ENCODE measurements at regions not wholly inside any gene's neighbourhood (a gene's known extent, or its start where the extent isn't known, plus 50 kb on each side); places are given as distances from the start of the nearest gene placed in this dataset.

DNA sequence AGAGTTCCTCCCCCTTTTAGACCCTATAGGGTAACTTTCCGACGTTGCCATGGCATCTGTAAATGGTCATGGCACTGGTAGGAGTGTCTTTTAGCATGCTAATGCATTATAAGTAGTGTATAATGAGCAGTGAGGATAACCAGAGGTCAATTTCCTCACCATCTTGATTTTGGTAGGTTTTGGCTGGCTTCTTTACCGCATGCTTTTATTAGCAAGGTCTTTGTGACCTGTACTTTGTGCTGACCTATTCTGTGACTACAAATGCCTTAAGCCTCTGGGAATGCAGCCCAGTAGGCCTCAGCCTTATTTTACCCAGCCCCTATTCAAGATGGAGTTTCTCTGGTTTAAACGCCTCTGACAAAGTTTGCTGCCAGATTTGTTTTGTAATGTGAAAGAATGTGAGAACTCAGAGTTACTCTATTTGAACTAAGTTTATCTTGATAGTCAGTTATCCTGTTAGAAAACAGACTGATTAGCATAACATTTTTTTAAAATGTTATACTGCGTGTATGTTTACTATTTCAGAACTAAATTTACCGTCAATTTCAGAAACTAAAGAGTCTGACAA, 111.3 kb upstream of the PRSS16 start:
- POLR2A ChIA-PET (ENCODE audit: unreplicated experiment), result no interaction called here
- dilution Hi-C loops (cut with HindIII; ENCODE audit: low sequenced_read_pairs, unreplicated experiment), result loop anchor here (25.0 kb wide), 1 partner anchor 751 kb away; a partner anchor contains a TSS
- no peaks in the 10 kb centered on the region for H3K36me3 ChIP-seq (ENCODE audit: control insufficient read depth, insufficient read depth, low read length)

More for the DNA sequence above, 111.3 kb upstream of the PRSS16 start:
- Histone ChIP-seq H3K9me1 (ENCODE audit: insufficient read depth, low read length) (no peaks in the 10 kb centered on the region), H3K4me1 (ENCODE audit: control insufficient read depth, insufficient read depth, low read length) (no peaks in the 10 kb centered on the region), H3K9ac (ENCODE audit: low read depth, low read length) (no peak overlapping the region), H2AK5ac (ENCODE audit: low read depth, low read length) (no peak overlapping the region), H3K18ac (ENCODE audit: low read depth, low read length) (no peak overlapping the region), H3K4me2 (ENCODE audit: low read depth, low read length) (no peak overlapping the region), H2BK5ac (ENCODE audit: low read depth, low read length, poor library complexity, severe bottlenecking) (no peak overlapping the region), H4K20me1 (ENCODE audit: insufficient read depth, low read length) (peaks cover 5% of the 10 kb centered on the region; the same call in 1 of the 2 replicates), H4K91ac (ENCODE audit: insufficient read depth, low read depth, low read length) (no peak overlapping the region), H2AK9ac (replicated peaks; ENCODE audit: low read depth, low read length, poor library complexity) (no peak overlapping the region), H2BK15ac (ENCODE audit: low read depth, low read length) (no peak overlapping the region), H2AFZ (replicated peaks; ENCODE audit: low read length, poor library complexity) (no peak overlapping the region), H4K8ac (ENCODE audit: low read depth in 2 of 2, low read length in 2 of 2) (no peak overlapping the region), H3K79me1 (ENCODE audit: low read depth in 1 of 2, low read length in 2 of 2) (peaks cover 0 to 5% of the 10 kb centered on the region in 2 experiments; a peak in 1 of 4 replicates), H3K56ac (ENCODE audit: extremely low read depth, insufficient read depth, low read length) (no peak overlapping the region), H3K27me3 (ENCODE audit: control insufficient read depth, insufficient read depth, low read length) (no peaks in the 10 kb centered on the region), H3K9me3 (ENCODE audit: control insufficient read depth, insufficient read depth, low read length) (no peaks in the 10 kb centered on the region), H3K4me3 (ENCODE audit: insufficient read depth, low read depth, low read length) (no peak overlapping the region), H3K4ac (ENCODE audit: low read depth, low read length) (no peak overlapping the region), H3K14ac (replicated peaks; ENCODE audit: low read depth, low read length) (no peak overlapping the region), H2BK20ac (ENCODE audit: low read depth, low read length) (no peak overlapping the region; the same call in 1 of the 2 replicates), H3K23ac (ENCODE audit: low read depth, low read length) (no peak overlapping the region), H4K5ac (ENCODE audit: low read depth, low read length) (no peak overlapping the region), H3K27ac (ENCODE audit: insufficient read depth, low read length) (no peak overlapping the region), H2BK120ac (ENCODE audit: low read depth, low read length) (no peak overlapping the region)
- intact Hi-C loops (cut with micrococcal nuclease) (no loop called here), in situ Hi-C loops (cut with MboI; ENCODE audit: low sequenced_read_pairs) (loop anchor here (10.0 to 25.0 kb wide), 3 partner anchors 849 to 1101 kb away; a partner anchor contains a TSS)
- WGBS, 2 experiments (ENCODE audit: extremely low coverage in 2 of 2, insufficient read length in 1 of 2), result no CpG with 5 or more reads among the region's 6 CpGs
- ATAC-seq (ENCODE audit: low read depth), result no peak
- CTCF ChIA-PET, result no interaction called here
- TF ChIP-seq MAZ (IDR thresholded peaks at IDR 0.05; ENCODE audit: borderline replicate concordance, low read depth, low read length) (no peak), NFE2L2 (IDR thresholded peaks at IDR 0.05; ENCODE audit: low read depth, low read length) (no peak), RCOR1 (IDR thresholded peaks at IDR 0.05; ENCODE audit: insufficient replicate concordance, low read length) (no peak), RFX5 (IDR thresholded peaks at IDR 0.05; ENCODE audit: low read depth, low read length) (no peak), SMC3 (IDR thresholded peaks at IDR 0.05; ENCODE audit: low read depth, low read length) (no peak)
- no peak for DNase-seq
- no TSS peak for BruUV-seq (replicated peaks)

Data from IMR-90 (cell line).